HK-2 (cell line): ENCODE measurements at regions not wholly inside any gene's neighbourhood (a gene's known extent, or its start where the extent isn't known, plus 50 kb on each side); places are given as distances from the start of the nearest gene placed in this dataset.

Experiments used
- DNase-seq: peaks from one replicate; pipeline ENCODE4 v3.0.0-alpha.2; 2018; ENCODE audit not compliant: unreplicated experiment

- DNase-seq, result no peak
These were observed 131.4 kb upstream of the EPHA7 start for GRCh38 chr6:93550551-93551276.

- DNase-seq, result no peak
These were observed 130.5 kb upstream of the EPHA7 start for GRCh38 chr6:93549868-93550267.

DNA sequence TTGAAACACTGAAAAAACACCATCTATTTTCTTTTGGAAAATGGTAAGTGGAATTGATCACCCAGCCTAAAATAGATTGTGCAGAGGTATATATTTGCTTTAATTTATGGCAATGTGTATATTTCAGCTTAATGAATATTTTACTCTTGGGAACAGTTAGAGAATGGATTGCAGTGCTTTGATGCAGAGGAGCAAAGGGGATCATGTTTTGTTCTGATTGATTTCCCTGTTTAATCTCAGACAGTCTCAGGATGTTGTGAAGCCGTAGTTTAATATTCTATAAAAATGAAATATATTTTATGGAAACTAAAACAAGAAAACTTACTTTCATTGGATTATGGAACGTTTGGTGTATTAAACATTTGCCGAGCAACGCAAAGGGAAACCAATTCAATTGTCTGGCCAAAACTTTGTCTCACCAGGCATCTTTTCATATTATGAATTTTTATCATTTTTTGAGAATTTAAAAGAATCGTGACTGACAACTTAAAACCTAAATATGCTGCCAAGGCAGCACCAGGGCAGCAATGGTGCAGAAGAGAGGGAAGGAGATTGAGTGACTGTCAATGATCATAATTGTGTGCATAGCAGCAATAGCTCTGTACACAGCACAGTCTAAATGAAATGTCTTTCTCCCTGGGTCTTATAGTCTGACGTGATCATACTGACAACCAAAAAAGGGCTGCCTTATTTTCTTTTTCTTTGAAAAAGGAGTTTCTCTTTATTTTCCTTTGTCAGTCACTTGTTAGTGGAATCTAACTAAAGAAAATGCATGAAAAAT is 105.5 kb upstream of the EPHA7 start:
- no peak for DNase-seq

- DNase-seq, result no peak
These were observed 104.0 kb upstream of the EPHA7 start for GRCh38 chr6:93523365-93523764.

GRCh38 chr6:93516441-93516840 is 97.1 kb upstream of the EPHA7 start:
- no peak for DNase-seq

GRCh38 chr6:93515736-93516135 is 96.4 kb upstream of the EPHA7 start:
- no peak for DNase-seq

GRCh38 chr6:93498713-93499112 is 79.4 kb upstream of the EPHA7 start:
- no peak for DNase-seq

- DNase-seq, result peak; percentile 7
These were observed 77.2 kb upstream of the EPHA7 start for GRCh38 chr6:93496548-93496947.

GRCh38 chr6:93494057-93494456 is 74.7 kb upstream of the EPHA7 start:
- DNase-seq, result no peak

- DNase-seq, result no peak
These were observed 55.4 kb upstream of the EPHA7 start for GRCh38 chr6:93474733-93475179.

- DNase-seq, result no peak
These were observed 51.9 kb upstream of the EPHA7 start for GRCh38 chr6:93471281-93471680.
